Endodermal cell (in vitro differentiated cells): ENCODE measurements at regions not wholly inside any gene's neighbourhood (a gene's known extent, or its start where the extent isn't known, plus 50 kb on each side); places are given as distances from the start of the nearest gene placed in this dataset.

ENCODE experiments used
- DNase-seq: peaks from one replicate; pipeline ENCODE4 v3.0.0-alpha.2; 2017
- H3K27ac ChIP-seq: 2 replicates; pipeline ENCODE4 v1.5.1; 2013; ENCODE audit warnings: mild to moderate bottlenecking, low read depth, low read length, moderate library complexity
- H3K27me3 ChIP-seq: 2 replicates; pipeline ENCODE4 v1.6.1; 2013; ENCODE audit warnings: mild to moderate bottlenecking, low read length, moderate library complexity; ENCODE audit not compliant: insufficient read depth, control insufficient read depth, poor library complexity, severe bottlenecking
- H3K36me3 ChIP-seq: 2 replicates; pipeline ENCODE4 v1.7.0; 2013; ENCODE audit warnings: mild to moderate bottlenecking, low read length, moderate library complexity; ENCODE audit not compliant: control insufficient read depth, insufficient read depth
- H3K4me1 ChIP-seq: one replicate; pipeline ENCODE4 v1.7.0; 2013; ENCODE audit warnings: low read length; ENCODE audit not compliant: control insufficient read depth, insufficient read depth
- H3K4me3 ChIP-seq: 2 replicates; pipeline ENCODE4 v1.5.1; 2013; ENCODE audit warnings: mild to moderate bottlenecking, low read length, moderate library complexity
- H3K9ac ChIP-seq: 2 replicates; pipeline ENCODE4 v1.6.1; 2013; ENCODE audit warnings: mild to moderate bottlenecking, low read length, moderate library complexity; ENCODE audit not compliant: poor library complexity, severe bottlenecking; ENCODE audit errors: extremely low read depth
- H3K9me3 ChIP-seq: 2 replicates; pipeline ENCODE4 v1.6.1; 2013; ENCODE audit warnings: mild to moderate bottlenecking, low read length, moderate library complexity; ENCODE audit not compliant: control insufficient read depth
- H3K27ac Mint-ChIP-seq: 2 replicates; pipeline ENCODE4 v1.8.0; 2020; ENCODE audit warnings: mixed read lengths
- H3K27me3 Mint-ChIP-seq: 2 replicates; pipeline ENCODE4 v1.8.0; 2021; ENCODE audit warnings: mild to moderate bottlenecking, mixed read lengths; ENCODE audit not compliant: insufficient read depth
- H3K36me3 Mint-ChIP-seq: 2 replicates; pipeline ENCODE4 v1.8.0; 2020; ENCODE audit warnings: low read depth, mixed read lengths
- H3K4me1 Mint-ChIP-seq: 2 replicates; pipeline ENCODE4 v1.8.0; 2020; ENCODE audit warnings: mixed read lengths
- H3K4me3 Mint-ChIP-seq: 2 replicates; pipeline ENCODE4 v1.8.0; 2020; ENCODE audit warnings: mild to moderate bottlenecking, moderate library complexity, mixed read lengths
- H3K9me3 Mint-ChIP-seq: 2 replicates; pipeline ENCODE4 v1.8.0; 2020; ENCODE audit warnings: mild to moderate bottlenecking, mixed read lengths
- WGBS, 2 experiments: methylation state at CpG; one replicate each; pipeline versions ENCODE4 v1.1.5 to v1.1.7; 2013; ENCODE audit warnings: missing lambda C conversion rate in 2 of 2, mixed read lengths in 1 of 2; ENCODE audit not compliant: insufficient coverage in 1 of 2, insufficient read length in 1 of 2; 5-methylcytosine and 5-hydroxymethylcytosine counted together
- TF ChIP-seq, protein P1 (sequence below): fragments of 200-600 bp; sonication (generic); conservative IDR thresholded peaks from 2 replicates; pipeline ENCODE4 v1.5.0; 2021; ENCODE audit warnings: antibody characterized with exemption, mild to moderate bottlenecking

- Mint-ChIP-seq H3K4me1 (peaks cover 2% of the 10 kb centered on the region), H3K27ac (no peak overlapping the region), H3K36me3 (no peaks in the 10 kb centered on the region), H3K9me3 (no peaks in the 10 kb centered on the region), H3K27me3 (peaks cover 54% of the 10 kb centered on the region), H3K4me3 (no peak overlapping the region)
- Histone ChIP-seq H3K4me1 (no peaks in the 10 kb centered on the region), H3K27ac (no peak overlapping the region), H3K36me3 (no peaks in the 10 kb centered on the region), H3K9me3 (no peaks in the 10 kb centered on the region), H3K27me3 (peaks cover 10% of the 10 kb centered on the region), H3K4me3 (no peak overlapping the region), H3K9ac (no peak overlapping the region)
- TF ChIP-seq, protein P1, sequence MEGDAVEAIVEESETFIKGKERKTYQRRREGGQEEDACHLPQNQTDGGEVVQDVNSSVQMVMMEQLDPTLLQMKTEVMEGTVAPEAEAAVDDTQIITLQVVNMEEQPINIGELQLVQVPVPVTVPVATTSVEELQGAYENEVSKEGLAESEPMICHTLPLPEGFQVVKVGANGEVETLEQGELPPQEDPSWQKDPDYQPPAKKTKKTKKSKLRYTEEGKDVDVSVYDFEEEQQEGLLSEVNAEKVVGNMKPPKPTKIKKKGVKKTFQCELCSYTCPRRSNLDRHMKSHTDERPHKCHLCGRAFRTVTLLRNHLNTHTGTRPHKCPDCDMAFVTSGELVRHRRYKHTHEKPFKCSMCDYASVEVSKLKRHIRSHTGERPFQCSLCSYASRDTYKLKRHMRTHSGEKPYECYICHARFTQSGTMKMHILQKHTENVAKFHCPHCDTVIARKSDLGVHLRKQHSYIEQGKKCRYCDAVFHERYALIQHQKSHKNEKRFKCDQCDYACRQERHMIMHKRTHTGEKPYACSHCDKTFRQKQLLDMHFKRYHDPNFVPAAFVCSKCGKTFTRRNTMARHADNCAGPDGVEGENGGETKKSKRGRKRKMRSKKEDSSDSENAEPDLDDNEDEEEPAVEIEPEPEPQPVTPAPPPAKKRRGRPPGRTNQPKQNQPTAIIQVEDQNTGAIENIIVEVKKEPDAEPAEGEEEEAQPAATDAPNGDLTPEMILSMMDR = no peak
- DNase-seq = no peak
- WGBS, 2 experiments = 87 to 100% methylated on average over 1 to 2 of the region's 2 CpGs
Observed at GRCh38 chr2:217664761-217665160, 338.0 kb downstream of the TNS1 start.

DNA sequence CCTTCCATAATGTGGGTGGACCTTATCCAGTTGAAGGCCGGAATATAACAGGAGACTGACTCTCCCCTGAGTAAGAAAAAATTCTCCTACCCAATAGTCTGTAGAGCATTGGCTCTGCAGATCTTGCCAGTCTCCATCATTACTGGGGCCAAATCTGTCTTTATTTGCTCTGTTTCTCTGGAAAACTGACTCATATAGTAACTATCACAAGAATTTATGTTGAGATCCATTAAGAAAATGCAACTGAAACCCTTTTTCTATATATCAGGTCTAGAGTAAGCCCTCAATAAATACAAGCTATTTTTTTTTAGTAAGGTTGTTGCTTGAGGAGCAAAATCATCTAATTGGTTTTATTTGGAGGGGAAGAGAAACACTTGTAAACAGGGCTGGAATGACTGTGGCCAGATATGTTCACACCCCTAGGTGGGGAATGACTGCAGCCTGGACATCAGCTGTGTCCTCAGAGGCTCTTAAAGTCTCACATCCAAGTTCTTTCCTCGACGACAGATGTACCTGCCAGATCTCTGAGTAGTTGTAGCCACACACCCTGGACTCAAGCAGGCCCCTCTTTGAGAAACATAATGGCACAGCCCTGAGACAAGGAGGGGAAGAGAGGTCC is 339.7 kb downstream of the TNS1 start:
- Mint-ChIP-seq H3K27me3 (peaks cover 44% of the 10 kb centered on the region), H3K4me1 (peaks cover 2% of the 10 kb centered on the region), H3K36me3 (no peaks in the 10 kb centered on the region), H3K4me3 (no peak overlapping the region), H3K27ac (no peak overlapping the region), H3K9me3 (no peaks in the 10 kb centered on the region)
- 87 to 92% methylated on average over 3 of the region's 3 CpGs for whole genome bisulfite sequencing, 2 experiments
- H3K36me3 ChIP-seq = no peaks in the 10 kb centered on the region
- peaks cover 9% of the 10 kb centered on the region for H3K27me3 ChIP-seq
- H3K4me1 ChIP-seq = no peaks in the 10 kb centered on the region
- H3K9ac ChIP-seq = no peak overlapping the region
- TF ChIP-seq, protein P1 = no peak
- H3K9me3 ChIP-seq = no peaks in the 10 kb centered on the region
- DNase-seq = no peak
- H3K4me3 ChIP-seq = no peak overlapping the region
- no peak overlapping the region for H3K27ac ChIP-seq

GRCh38 chr2:217661378-217661777 is 341.4 kb downstream of the TNS1 start:
- H3K27ac ChIP-seq = no peak overlapping the region
- H3K4me1 ChIP-seq = peaks cover 3% of the 10 kb centered on the region
- no peak overlapping the region for H3K4me3 ChIP-seq
- peaks cover 14% of the 10 kb centered on the region for H3K27me3 ChIP-seq
- no peak for DNase-seq
- Mint-ChIP-seq H3K27ac (no peak overlapping the region), H3K4me3 (no peak overlapping the region), H3K27me3 (peaks cover 42% of the 10 kb centered on the region), H3K9me3 (no peaks in the 10 kb centered on the region), H3K4me1 (peaks cover 7% of the 10 kb centered on the region), H3K36me3 (no peaks in the 10 kb centered on the region)
- H3K36me3 ChIP-seq = no peaks in the 10 kb centered on the region
- TF ChIP-seq, protein P1 = no peak
- no peak overlapping the region for H3K9ac ChIP-seq
- H3K9me3 ChIP-seq = no peaks in the 10 kb centered on the region
